ENCODE measurements at regions not wholly inside any gene's neighbourhood (a gene's known extent, or its start where the extent isn't known, plus 50 kb on each side); places are given as distances from the start of the nearest gene placed in this dataset.
"Not testable (repeated sequence)": the region's sequence is repeated elsewhere in the genome, so short reads cannot be mapped to it uniquely, and the experiment has no call there.

DNA sequence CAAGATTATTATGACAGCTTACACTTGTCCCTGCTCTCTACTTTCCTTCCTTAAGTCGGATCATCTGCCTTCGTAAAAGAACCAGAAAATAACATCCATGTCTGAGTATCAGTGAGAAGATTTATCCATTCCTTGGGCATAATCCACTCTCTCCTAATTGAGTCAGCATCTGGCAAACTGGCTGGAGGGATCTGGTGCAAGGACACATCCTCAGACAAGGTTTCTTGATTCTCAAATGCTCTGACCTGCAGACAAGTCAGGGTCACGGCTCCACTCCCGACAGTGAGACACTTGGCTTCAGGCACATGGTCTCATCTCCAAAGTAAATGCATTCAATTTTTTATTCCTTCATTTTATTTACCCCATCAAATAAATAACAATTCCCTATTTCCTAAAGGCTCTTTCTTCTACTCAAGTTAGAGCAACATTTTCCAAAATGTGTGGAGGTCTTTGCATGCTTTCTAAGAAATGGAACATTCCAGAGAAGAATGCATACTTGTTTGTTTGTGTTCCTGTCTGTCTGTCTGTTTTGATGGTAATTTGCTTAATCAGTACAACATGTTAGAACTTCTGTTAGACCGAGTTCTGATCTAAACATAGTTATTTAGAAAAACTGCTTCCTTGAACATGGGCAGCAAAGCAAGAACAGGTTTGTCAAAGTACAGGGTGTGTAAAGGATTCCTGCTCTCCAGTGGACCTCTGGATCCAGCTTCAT, 246.9 kb downstream of the IRS1 start:
- Histone ChIP-seq H3K27me3 (ENCODE audit: control insufficient read depth, insufficient read depth) (no peaks in the 10 kb centered on the region), H3K9me3 (ENCODE audit: control insufficient read depth, low read length) (no peaks in the 10 kb centered on the region), H3K4me1 (ENCODE audit: control insufficient read depth, insufficient read depth, low read length) (peaks cover 4% of the 10 kb centered on the region), H3K27ac (ENCODE audit: low read length) (no peak overlapping the region), H3K4me3 (ENCODE audit: low read length) (no peak overlapping the region)
- DNase-seq (no peak), ATAC-seq (no peak)
- intact Hi-C loops (cut with DNase I) = no loop called here
- 65% methylated on average over 5 of the region's 5 CpGs for WGBS

DNA sequence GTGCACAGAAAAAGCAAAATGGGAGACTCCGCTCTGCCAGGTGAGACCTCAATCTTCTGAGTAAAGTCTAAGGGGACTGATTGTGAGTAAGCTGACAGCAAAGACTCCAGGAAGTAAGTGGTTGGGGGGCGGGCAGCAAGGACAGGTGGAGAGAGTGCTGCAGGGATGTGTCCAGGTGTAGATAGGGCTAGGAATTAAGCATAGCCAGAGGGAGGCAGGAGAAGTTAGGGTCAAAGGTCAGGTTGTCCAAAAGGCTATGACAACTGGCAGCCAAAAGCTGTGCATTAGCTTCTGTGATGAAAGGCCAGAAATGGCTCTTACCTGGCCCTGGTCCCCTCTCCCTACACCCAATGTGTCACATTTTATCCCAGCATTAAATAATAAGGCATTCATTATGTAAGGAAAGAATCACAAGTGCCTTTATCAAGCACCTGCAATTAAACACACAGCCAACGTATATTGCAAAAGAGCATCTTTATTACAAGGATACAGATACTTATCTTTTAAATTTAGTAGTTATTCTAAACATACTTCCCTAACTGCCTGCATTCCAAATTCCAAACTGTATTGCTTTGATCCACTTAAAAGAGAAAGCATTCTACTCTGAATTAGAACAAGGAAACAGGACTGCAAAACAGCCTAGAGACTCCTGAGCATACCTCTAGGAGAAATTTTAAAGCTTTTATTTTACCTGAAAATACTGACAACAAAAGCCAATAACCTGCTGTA, 247.9 kb downstream of the IRS1 start:
- DNase-seq (no peak), ATAC-seq (no peak)
- Histone ChIP-seq H3K27ac (ENCODE audit: low read length) (no peak overlapping the region), H3K27me3 (ENCODE audit: control insufficient read depth, insufficient read depth) (no peaks in the 10 kb centered on the region), H3K9me3 (ENCODE audit: control insufficient read depth, low read length) (no peaks in the 10 kb centered on the region), H3K4me3 (ENCODE audit: low read length) (no peak overlapping the region), H3K4me1 (ENCODE audit: control insufficient read depth, insufficient read depth, low read length) (peaks cover 4% of the 10 kb centered on the region)
- intact Hi-C loops (cut with DNase I) = no loop called here
- 94% methylated on average over 3 of the region's 3 CpGs for WGBS

DNA sequence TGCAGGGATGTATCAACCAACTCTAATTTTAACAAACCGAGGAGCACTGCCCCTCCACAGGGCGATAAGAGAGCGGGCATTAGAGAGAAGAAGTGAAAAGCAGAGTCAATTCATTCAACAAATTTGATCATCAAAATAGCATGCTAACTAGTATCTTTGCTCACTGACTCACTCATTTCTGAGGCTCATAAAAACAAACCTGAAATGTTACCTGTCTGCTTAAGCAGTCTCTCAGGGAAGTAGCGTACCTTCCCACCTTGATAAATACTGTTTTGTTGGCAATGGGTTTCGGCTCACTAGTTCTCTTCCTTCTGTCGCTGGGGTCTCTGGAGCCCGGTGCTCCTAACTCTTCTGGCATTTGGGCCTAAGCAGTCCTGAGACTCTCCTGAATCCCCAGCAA, 248.8 kb downstream of the IRS1 start:
- DNase-seq (no peak), ATAC-seq (no peak)
- intact Hi-C loops (cut with DNase I) = no loop called here
- H3K27me3 ChIP-seq (ENCODE audit: control insufficient read depth, insufficient read depth) = no peaks in the 10 kb centered on the region
- H3K4me1 ChIP-seq (ENCODE audit: control insufficient read depth, insufficient read depth, low read length) = peaks cover 4% of the 10 kb centered on the region
- WGBS = 93% methylated on average over 7 of the region's 7 CpGs
- no peak overlapping the region for H3K4me3 ChIP-seq (ENCODE audit: low read length)
- no peaks in the 10 kb centered on the region for H3K9me3 ChIP-seq (ENCODE audit: control insufficient read depth, low read length)
- no peak overlapping the region for H3K27ac ChIP-seq (ENCODE audit: low read length)

DNA sequence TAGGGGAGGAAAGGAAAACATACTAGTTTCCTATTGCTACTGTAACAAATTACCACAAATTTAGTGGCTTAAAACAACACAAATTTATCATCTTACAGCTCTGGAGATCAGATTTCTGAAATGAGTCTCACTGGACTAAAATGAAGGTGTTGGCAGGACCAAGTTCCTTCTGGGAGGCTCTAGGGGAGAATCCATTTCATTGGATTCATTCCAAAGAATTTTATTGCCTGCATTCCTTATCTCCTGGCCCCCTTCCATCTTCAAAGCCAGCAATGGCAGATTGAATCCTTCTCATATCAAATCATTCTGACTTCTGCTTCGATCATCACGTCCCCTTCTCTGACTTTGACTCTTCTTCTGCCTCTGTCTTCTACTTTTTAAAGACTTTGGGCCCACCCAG, 250.9 kb downstream of the IRS1 start:
- Histone ChIP-seq H3K4me1 (ENCODE audit: control insufficient read depth, insufficient read depth, low read length) (peaks cover 4% of the 10 kb centered on the region), H3K4me3 (ENCODE audit: low read length) (no peak overlapping the region), H3K27me3 (ENCODE audit: control insufficient read depth, insufficient read depth) (no peaks in the 10 kb centered on the region), H3K9me3 (ENCODE audit: control insufficient read depth, low read length) (no peaks in the 10 kb centered on the region), H3K27ac (ENCODE audit: low read length) (no peak overlapping the region)
- intact Hi-C loops (cut with DNase I) = loop anchor here in 1 of 4 donors (10.0 kb wide), 1 partner anchor 246 kb away; the partner anchor contains the start of gene IRS1
- ATAC-seq (no peak), DNase-seq (no peak)
- WGBS = 21% methylated on average over 2 of the region's 2 CpGs

DNA sequence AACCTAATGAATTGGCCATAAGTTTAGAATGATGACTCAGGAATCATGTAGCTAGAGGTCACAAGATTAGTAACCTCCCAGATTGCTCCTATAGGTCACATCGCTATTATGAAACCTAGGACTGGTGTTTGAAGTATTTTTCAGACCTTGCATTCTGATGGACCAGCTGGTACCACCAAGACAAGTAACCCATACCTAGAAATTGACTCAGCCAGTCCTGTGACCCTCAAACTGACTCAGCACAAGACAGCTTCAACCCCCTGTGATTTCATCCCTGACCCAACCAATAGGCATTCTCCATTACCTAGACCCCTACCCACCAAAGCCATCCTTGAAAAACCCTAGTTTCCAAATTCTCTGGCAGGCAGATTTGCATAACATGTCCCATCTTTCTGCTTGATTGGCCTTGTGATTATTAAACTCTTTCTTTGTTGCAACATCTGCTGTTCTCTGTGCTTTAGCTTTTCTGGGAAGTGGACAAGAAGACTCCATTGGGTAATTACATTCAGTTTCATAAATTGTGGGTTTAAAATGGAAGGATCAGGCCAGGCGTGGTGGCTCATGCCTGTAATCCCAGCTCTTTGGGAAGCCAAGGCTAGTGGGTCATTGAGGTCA, 254.9 kb downstream of the IRS1 start:
- Histone ChIP-seq H3K4me1 (ENCODE audit: control insufficient read depth, insufficient read depth, low read length) (peaks cover 4% of the 10 kb centered on the region), H3K4me3 (ENCODE audit: low read length) (no peak overlapping the region), H3K9me3 (ENCODE audit: control insufficient read depth, low read length) (no peaks in the 10 kb centered on the region), H3K27me3 (ENCODE audit: control insufficient read depth, insufficient read depth) (no peaks in the 10 kb centered on the region), H3K27ac (ENCODE audit: low read length) (no peak overlapping the region)
- intact Hi-C loops (cut with DNase I) = loop anchor here in 1 of 4 donors (10.0 kb wide), 1 partner anchor 250 kb away; the partner anchor contains the start of gene IRS1
- no peak for DNase-seq
- 93% methylated on average over 2 of the region's 2 CpGs for WGBS
- ATAC-seq = no peak

DNA sequence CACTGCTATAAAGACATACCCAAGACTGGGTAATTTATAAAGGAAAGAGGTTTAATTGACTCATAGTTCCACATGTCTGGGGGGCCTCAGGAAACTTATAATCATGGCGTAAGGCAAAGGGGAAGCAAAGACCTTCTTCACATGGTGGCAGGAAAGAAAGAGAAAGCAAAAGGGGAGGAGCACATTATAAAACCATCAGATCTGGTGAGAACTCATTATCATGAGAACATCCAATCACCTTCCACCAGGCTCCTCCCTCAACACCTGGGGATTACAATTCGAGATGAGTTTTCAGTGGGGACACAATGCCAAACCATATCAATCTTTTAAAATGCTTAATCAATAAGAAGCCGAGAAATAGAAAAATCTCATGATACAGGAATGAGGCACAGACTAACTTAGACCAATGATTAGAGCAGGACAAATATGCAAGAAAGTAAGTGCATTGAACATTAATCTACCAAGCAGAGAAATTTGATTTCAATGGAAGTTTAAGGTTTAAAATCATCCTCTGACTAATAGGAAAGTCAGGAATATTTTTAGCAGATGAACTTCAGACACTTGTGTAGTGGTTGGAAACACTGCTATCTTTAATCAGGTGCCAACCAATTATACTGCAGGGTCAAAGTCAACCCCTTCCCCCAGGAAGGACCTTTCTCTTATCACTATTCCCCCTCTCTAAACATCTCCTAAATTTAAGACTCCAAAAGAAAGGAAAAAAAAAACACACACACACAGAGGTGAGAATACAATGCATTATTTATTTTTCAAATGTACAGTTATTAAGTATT, 259.2 kb downstream of the IRS1 start:
- H3K4me3 ChIP-seq (ENCODE audit: low read length) = no peak overlapping the region

DNA sequence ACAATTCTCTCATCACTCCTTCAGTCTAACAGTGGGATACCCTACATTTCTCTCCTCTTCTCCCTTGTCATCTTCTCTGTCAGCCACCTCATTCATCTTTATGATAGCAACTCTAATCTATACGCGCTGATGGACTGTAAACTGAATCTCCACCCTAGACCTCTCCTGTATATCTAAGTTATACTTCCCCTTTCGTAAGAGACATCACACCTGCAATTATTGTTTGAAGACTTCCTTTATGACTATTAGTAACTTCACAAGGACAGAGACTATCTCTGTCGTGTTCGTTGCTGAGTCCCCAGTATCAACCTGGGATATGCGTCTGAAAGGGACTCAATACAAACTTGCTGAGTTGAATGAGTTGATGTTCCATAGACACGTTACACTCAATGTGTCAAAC, 263.2 kb downstream of the IRS1 start:
- intact Hi-C loops (cut with DNase I) = no loop called here
- Histone ChIP-seq H3K4me3 (ENCODE audit: low read length) (no peak overlapping the region), H3K27ac (ENCODE audit: low read length) (no peak overlapping the region), H3K27me3 (ENCODE audit: control insufficient read depth, insufficient read depth) (no peaks in the 10 kb centered on the region), H3K9me3 (ENCODE audit: control insufficient read depth, low read length) (no peaks in the 10 kb centered on the region), H3K4me1 (ENCODE audit: control insufficient read depth, insufficient read depth, low read length) (no peaks in the 10 kb centered on the region)
- ATAC-seq (no peak), DNase-seq (no peak)
- 88% methylated on average over 7 of the region's 7 CpGs for WGBS

More for the DNA sequence above, 259.2 kb downstream of the IRS1 start:
- Histone ChIP-seq H3K27ac (ENCODE audit: low read length) (no peak overlapping the region), H3K9me3 (ENCODE audit: control insufficient read depth, low read length) (no peaks in the 10 kb centered on the region), H3K4me1 (ENCODE audit: control insufficient read depth, insufficient read depth, low read length) (no peaks in the 10 kb centered on the region), H3K27me3 (ENCODE audit: control insufficient read depth, insufficient read depth) (no peaks in the 10 kb centered on the region)
- peak in 1 of 2 donors; percentile 63 for ATAC-seq
- intact Hi-C loops (cut with DNase I) = loop anchor here in 1 of 4 donors (10.0 kb wide), 1 partner anchor 254 kb away; the partner anchor contains the start of gene IRS1
- 76% methylated on average over 3 of the region's 3 CpGs for WGBS
- no peak for DNase-seq

DNA sequence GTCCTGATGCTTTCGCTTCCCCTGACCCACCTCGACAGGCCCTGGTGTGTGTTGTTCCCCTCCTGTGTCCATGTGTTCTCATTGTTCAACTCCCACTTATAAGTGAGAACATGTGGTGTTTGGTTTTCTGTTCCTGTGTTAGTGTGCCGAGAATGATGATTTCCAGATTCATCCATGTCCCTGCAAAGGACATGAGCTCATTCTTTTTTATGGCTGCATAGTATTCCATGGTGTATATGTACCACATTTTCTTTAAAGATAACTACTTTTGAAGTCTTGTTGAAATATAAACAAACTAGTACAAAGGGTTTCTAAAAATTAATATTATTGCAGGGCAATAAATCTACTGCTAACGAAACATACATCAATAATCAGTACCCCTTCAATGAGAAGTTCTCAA, 266.6 kb downstream of the IRS1 start:
- intact Hi-C loops (cut with DNase I) = not testable (repeated sequence)
- 89% methylated on average over 4 of the region's 4 CpGs for WGBS

DNA sequence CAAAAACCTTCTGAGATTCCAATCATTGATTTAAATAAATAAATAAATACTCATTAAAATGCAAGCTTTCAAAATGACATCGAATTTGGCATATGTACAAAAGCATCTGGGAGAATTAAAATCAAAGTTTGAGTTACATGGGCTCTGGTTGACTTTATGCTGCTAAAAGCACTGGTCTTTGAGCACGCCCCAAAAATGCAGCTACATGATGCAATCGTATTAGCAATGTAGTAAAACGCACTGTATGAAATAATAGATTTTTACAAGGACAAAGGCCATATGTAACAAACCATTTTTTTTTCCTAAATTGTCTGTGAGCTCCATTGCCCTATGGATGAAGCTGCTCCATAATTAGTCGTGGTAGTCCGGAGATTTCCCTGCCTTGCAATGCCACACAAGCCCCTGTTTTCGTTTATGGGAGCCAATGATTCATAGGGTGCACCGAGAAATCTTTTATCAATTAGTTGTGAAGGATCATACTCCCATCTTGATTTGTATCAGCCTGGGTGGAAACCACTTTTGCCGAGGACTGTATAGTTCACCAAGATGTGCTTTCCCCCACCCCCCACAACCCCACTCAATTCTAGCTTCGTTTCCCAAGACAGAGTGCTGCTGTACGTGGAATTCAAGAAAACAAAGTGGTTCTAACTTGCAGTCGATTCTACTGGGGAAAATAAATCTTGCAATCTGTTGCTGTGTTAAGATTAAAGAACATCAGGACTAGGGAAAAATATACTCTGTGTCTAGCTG, 268.4 kb downstream of the IRS1 start:
- H3K27ac ChIP-seq (ENCODE audit: low read length) = no peak overlapping the region
- no peaks in the 10 kb centered on the region for H3K4me1 ChIP-seq (ENCODE audit: control insufficient read depth, insufficient read depth, low read length)
- DNase-seq (no peak), ATAC-seq (no peak)
- H3K4me3 ChIP-seq (ENCODE audit: low read length) = no peak overlapping the region
- no peaks in the 10 kb centered on the region for H3K9me3 ChIP-seq (ENCODE audit: control insufficient read depth, low read length)
- H3K27me3 ChIP-seq (ENCODE audit: control insufficient read depth, insufficient read depth) = no peaks in the 10 kb centered on the region
- WGBS = 87% methylated on average over 12 of the region's 12 CpGs
- intact Hi-C loops (cut with DNase I) = no loop called here

More for the DNA sequence above, 266.6 kb downstream of the IRS1 start:
- not testable (repeated sequence) for H3K4me1 ChIP-seq (ENCODE audit: control insufficient read depth, insufficient read depth, low read length); H3K9me3 ChIP-seq (ENCODE audit: control insufficient read depth, low read length); H3K4me3 ChIP-seq (ENCODE audit: low read length); DNase-seq; H3K27me3 ChIP-seq (ENCODE audit: control insufficient read depth, insufficient read depth); ATAC-seq; H3K27ac ChIP-seq (ENCODE audit: low read length)

DNA sequence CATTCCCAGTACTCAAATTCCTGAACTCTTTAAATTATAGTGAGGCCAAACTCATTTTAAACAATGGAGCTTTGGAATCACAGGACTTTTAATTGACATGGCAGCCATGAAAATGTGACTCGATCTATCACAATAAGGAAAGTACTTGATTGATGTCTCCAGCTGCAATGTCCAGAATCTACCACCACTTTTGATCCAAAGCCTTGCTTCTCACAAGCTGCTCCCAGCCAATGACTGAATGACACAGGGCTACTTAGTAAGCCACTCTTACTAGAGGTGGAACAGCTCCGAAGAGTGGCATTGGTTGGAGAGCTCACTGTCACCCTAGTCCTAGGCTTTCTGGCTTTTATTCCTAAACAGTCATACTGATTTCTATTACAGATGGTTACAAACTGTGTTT, 270.1 kb downstream of the IRS1 start:
- no peaks in the 10 kb centered on the region for H3K4me1 ChIP-seq (ENCODE audit: control insufficient read depth, insufficient read depth, low read length)
- H3K4me3 ChIP-seq (ENCODE audit: low read length) = no peak overlapping the region
- intact Hi-C loops (cut with DNase I) = no loop called here
- ATAC-seq (no peak), DNase-seq (no peak)
- H3K27me3 ChIP-seq (ENCODE audit: control insufficient read depth, insufficient read depth) = no peaks in the 10 kb centered on the region
- WGBS = 94% methylated on average over 2 of the region's 2 CpGs
- H3K9me3 ChIP-seq (ENCODE audit: control insufficient read depth, low read length) = no peaks in the 10 kb centered on the region
- H3K27ac ChIP-seq (ENCODE audit: low read length) = no peak overlapping the region
